B cell (primary cell): ENCODE measurements at regions not wholly inside any gene's neighbourhood (a gene's known extent, or its start where the extent isn't known, plus 50 kb on each side); places are given as distances from the start of the nearest gene placed in this dataset.

Source experiments
- ATAC-seq: fragments of 200-7000 bp; cut with Tn5 transposase; one replicate; pipeline ENCODE4 v1.10.0; 2021; ENCODE audit warnings: low read depth, mild to moderate bottlenecking, moderate number of reproducible peaks, moderate library complexity
- CTCF ChIA-PET: fragments of 350-600 bp; sonication (Branson Sonifier 250); formaldehyde crosslinking; loops from one replicate; lab custom pipeline; 2021; ENCODE audit warnings: antibody characterized with exemption, inconsistent platforms; lab: Charles Lee
- POLR2A ChIA-PET: fragments of 350-600 bp; sonication (Branson Sonifier 250); formaldehyde crosslinking; loops from one replicate; lab custom pipeline; 2021; ENCODE audit warnings: antibody characterized with exemption; lab: Charles Lee
- DNase-seq: peaks from one replicate; pipeline ENCODE4 v3.0.0; 2013
- H2AFZ ChIP-seq: 2 replicates; pipeline ENCODE4 v1.6.1; 2012; ENCODE audit warnings: mild to moderate bottlenecking, low read depth, low read length; ENCODE audit not compliant: insufficient read depth, poor library complexity, severe bottlenecking
- H3K27ac ChIP-seq, 2 donors: 1 replicate in 1 of 2; 2 replicates in 1 of 2; pipeline ENCODE4 v1.5.1; 2012 to 2013; ENCODE audit warnings: low read length in 2 of 2, mild to moderate bottlenecking in 2 of 2, moderate library complexity in 1 of 2
- H3K27me3 ChIP-seq, 4 experiments: fragments of 200-600 bp in 1 of 4; sonication (generic) in 1 of 4; replicated peaks in 1 of 4; 1 replicate in 2 of 4; 2 replicates in 2 of 4; pipeline versions ENCODE4 v1.6.1 to v1.7.0; 2013 to 2016; ENCODE audit warnings: low read length in 3 of 4, mild to moderate bottlenecking in 2 of 4, mixed read lengths in 1 of 4, moderate library complexity in 1 of 4; ENCODE audit not compliant: insufficient read depth in 4 of 4, control insufficient read depth in 3 of 4; ENCODE audit errors: control extremely low read depth in 1 of 4
- H3K36me3 ChIP-seq, 2 experiments: replicated peaks in 1 of 2; 1 replicate in 1 of 2; 2 replicates in 1 of 2; pipeline versions ENCODE4 v1.6.1 to v1.7.1; 2013; ENCODE audit warnings: low read length in 1 of 2; ENCODE audit not compliant: insufficient read depth in 2 of 2, control insufficient read depth in 1 of 2; ENCODE audit errors: control extremely low read depth in 1 of 2, extremely low read depth in 1 of 2
- H3K4me1 ChIP-seq, 2 donors: fragments of 200-600 bp in 1 of 2; sonication (generic) in 1 of 2; 1 replicate in 1 of 2; 2 replicates in 1 of 2; pipeline versions ENCODE4 v1.5.1 to v1.6.1; 2013 to 2017; ENCODE audit warnings: low read length in 2 of 2; ENCODE audit not compliant: control insufficient read depth in 2 of 2, insufficient read depth in 2 of 2
- H3K4me2 ChIP-seq: replicated peaks from 2 replicates; pipeline ENCODE3; 2012; ENCODE audit warnings: mild to moderate bottlenecking, low read depth, low read length; ENCODE audit not compliant: poor library complexity, severe bottlenecking
- H3K4me3 ChIP-seq, 5 experiments: fragments of 200-600 bp in 1 of 5; sonication (generic) in 1 of 5; 1 replicate in 3 of 5; 2 replicates in 2 of 5; pipeline versions ENCODE4 v1.5.1 to v1.7.0; 2011 to 2016; ENCODE audit warnings: low read length in 4 of 5, mild to moderate bottlenecking in 4 of 5, low read depth in 2 of 5, control low read depth in 1 of 5, moderate library complexity in 1 of 5; ENCODE audit not compliant: insufficient read depth in 1 of 5; ENCODE audit errors: control extremely low read depth in 1 of 5, extremely low read depth in 1 of 5
- H3K79me2 ChIP-seq: fragments of 200-600 bp; sonication (generic); one replicate; pipeline ENCODE4 v1.6.0; 2016; ENCODE audit warnings: low read length; ENCODE audit not compliant: control insufficient read depth, insufficient read depth
- H3K9ac ChIP-seq: fragments of 200-600 bp; sonication (generic); 2 replicates; pipeline ENCODE4 v1.6.1; 2017; ENCODE audit warnings: mild to moderate bottlenecking, low read length, moderate library complexity
- H3K9me3 ChIP-seq, 3 donors: one replicate each; pipeline versions ENCODE4 v1.6.1 to v1.7.1; 2013; ENCODE audit warnings: low read length in 2 of 3; ENCODE audit not compliant: control insufficient read depth in 2 of 3, insufficient read depth in 1 of 3; ENCODE audit errors: control extremely low read depth in 1 of 3
- H4K20me1 ChIP-seq: 2 replicates; pipeline ENCODE4 v1.6.0; 2012; ENCODE audit warnings: mild to moderate bottlenecking, low read length; ENCODE audit not compliant: insufficient read depth, control insufficient read depth, poor library complexity, severe bottlenecking
- H3K27ac Mint-ChIP-seq: one replicate; pipeline ENCODE4 v1.8.0; 2021; ENCODE audit warnings: mixed read lengths
- H3K27me3 Mint-ChIP-seq: one replicate; pipeline ENCODE4 v1.8.0; 2021; ENCODE audit warnings: mixed read lengths
- H3K4me1 Mint-ChIP-seq: one replicate; pipeline ENCODE4 v1.8.0; 2021; ENCODE audit warnings: mixed read lengths
- H3K4me3 Mint-ChIP-seq: one replicate; pipeline ENCODE4 v1.8.0; 2021; ENCODE audit warnings: mixed read lengths
- H3K9me3 Mint-ChIP-seq: one replicate; pipeline ENCODE4 v1.8.0; 2022; ENCODE audit warnings: mixed read lengths; ENCODE audit not compliant: insufficient read depth
- EZH2 ChIP-seq: IDR thresholded peaks from 2 replicates; pipeline ENCODE4 v1.6.1; 2012; ENCODE audit warnings: borderline replicate concordance, low read depth, mild to moderate bottlenecking, moderate library complexity, low read length; ENCODE audit not compliant: insufficient read depth, poor library complexity, severe bottlenecking
- WGBS: methylation state at CpG from one replicate; pipeline ENCODE4 v1.1.5; 2013; ENCODE audit warnings: missing lambda C conversion rate; ENCODE audit not compliant: insufficient coverage; 5-methylcytosine and 5-hydroxymethylcytosine counted together
- intact Hi-C: fragments of 100-400 bp; cut with micrococcal nuclease; formaldehyde crosslinking; loops from one replicate; pipeline ENCODE4 v1.10.0; 2022
- TF ChIP-seq, protein P1 (sequence below): fragments of 200-600 bp; IDR thresholded peaks from one replicate; pipeline ENCODE4 v1.8.0; 2022; ENCODE audit warnings: antibody characterized with exemption, mild to moderate bottlenecking

DNA sequence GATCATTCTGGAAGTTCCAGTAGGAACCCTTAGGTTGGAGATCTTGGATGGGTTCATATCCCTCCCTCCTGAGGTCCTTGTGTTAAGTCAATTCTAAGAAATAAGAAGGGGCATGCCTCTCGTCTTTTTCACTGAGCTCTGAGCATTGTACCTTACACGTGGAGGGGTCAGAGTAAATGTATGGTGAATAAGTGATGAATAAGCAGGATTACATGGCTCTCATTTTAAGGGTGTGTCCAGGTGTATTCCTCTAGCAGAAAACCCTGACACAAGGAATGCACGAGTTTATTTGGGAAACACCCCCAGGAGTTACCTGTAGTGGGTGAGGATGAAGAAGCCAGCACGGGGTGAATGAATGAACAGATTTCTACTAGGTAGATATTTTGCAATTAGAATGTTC, 400.2 kb downstream of the KIF16B start:
- Histone ChIP-seq H3K27me3 (no peaks in the 10 kb centered on the region), H3K4me2 (no peak overlapping the region), H2AFZ (no peak overlapping the region), H4K20me1 (no peaks in the 10 kb centered on the region), H3K9ac (no peak overlapping the region), H3K27ac (no peak overlapping the region), H3K36me3 (no peaks in the 10 kb centered on the region), H3K4me1 (peaks cover 6 to 10% of the 10 kb centered on the region in 2 donors), H3K9me3 (peaks cover 0 to 4% (median 0%) of the 10 kb centered on the region in 3 donors), H3K79me2 (no peaks in the 10 kb centered on the region), H3K4me3 (no peak overlapping the region)
- Mint-ChIP-seq H3K4me3 (no peak overlapping the region), H3K27me3 (no peaks in the 10 kb centered on the region), H3K4me1 (peaks cover 14% of the 10 kb centered on the region), H3K9me3 (no peaks in the 10 kb centered on the region), H3K27ac (no peak overlapping the region)
- WGBS = 100% methylated on average over 2 of the region's 4 CpGs
- intact Hi-C loops = no loop called here
- CTCF ChIA-PET = no interaction called here
- TF ChIP-seq, protein P1, sequence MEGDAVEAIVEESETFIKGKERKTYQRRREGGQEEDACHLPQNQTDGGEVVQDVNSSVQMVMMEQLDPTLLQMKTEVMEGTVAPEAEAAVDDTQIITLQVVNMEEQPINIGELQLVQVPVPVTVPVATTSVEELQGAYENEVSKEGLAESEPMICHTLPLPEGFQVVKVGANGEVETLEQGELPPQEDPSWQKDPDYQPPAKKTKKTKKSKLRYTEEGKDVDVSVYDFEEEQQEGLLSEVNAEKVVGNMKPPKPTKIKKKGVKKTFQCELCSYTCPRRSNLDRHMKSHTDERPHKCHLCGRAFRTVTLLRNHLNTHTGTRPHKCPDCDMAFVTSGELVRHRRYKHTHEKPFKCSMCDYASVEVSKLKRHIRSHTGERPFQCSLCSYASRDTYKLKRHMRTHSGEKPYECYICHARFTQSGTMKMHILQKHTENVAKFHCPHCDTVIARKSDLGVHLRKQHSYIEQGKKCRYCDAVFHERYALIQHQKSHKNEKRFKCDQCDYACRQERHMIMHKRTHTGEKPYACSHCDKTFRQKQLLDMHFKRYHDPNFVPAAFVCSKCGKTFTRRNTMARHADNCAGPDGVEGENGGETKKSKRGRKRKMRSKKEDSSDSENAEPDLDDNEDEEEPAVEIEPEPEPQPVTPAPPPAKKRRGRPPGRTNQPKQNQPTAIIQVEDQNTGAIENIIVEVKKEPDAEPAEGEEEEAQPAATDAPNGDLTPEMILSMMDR = no peak
- no peak for TF ChIP-seq EZH2
- ATAC-seq (no peak), DNase-seq (no peak)
- POLR2A ChIA-PET = no interaction called here

DNA sequence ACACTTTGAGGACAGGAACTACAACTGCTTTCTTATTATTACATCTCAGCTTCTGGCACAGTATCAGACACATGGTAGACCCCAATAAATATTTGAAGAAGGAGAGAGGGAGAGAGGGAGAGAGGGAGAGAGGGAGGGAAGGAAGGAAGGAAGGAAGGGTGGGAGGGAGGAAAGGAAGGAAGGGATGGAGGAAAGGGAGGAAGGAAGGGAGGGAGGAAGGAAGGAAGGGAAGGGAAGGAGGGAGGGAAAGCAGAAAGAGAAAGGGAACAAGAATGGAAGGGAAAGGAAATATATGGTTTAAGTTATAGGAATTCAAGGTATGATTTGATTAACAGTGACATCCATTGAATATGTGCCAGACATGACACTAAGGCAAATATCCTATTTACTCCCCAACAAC, 402.1 kb downstream of the KIF16B start:
- Histone ChIP-seq H3K36me3 (no peaks in the 10 kb centered on the region), H3K79me2 (no peaks in the 10 kb centered on the region), H2AFZ (no peak overlapping the region), H3K9ac (no peak overlapping the region), H3K27ac (no peak overlapping the region), H3K4me3 (no peak overlapping the region), H3K4me2 (no peak overlapping the region), H4K20me1 (no peaks in the 10 kb centered on the region), H3K4me1 (peaks cover 6 to 10% of the 10 kb centered on the region in 2 donors), H3K9me3 (peaks cover 0 to under 1% (median 0%) of the 10 kb centered on the region in 3 donors), H3K27me3 (no peaks in the 10 kb centered on the region)
- no peaks in the 10 kb centered on the region for H3K9me3 Mint-ChIP-seq
- intact Hi-C loops = no loop called here
- no peak overlapping the region for H3K4me3 Mint-ChIP-seq
- H3K27me3 Mint-ChIP-seq = no peaks in the 10 kb centered on the region
- H3K27ac Mint-ChIP-seq = no peak overlapping the region
- DNase-seq (no peak), ATAC-seq (no peak)
- no peak for TF ChIP-seq EZH2
- TF ChIP-seq, protein P1 = no peak
- ChIA-PET POLR2A (no interaction called here), CTCF (interaction anchor here (0.8 kb wide), 1 partner anchor 110 kb away, joined by 4 read pairs; no protein-coding TSS in a partner anchor)
- H3K4me1 Mint-ChIP-seq = peaks cover 13% of the 10 kb centered on the region
